Esophagus muscularis mucosa (tissue), 4 donors: ENCODE measurements at regions not wholly inside any gene's neighbourhood (a gene's known extent, or its start where the extent isn't known, plus 50 kb on each side); places are given as distances from the start of the nearest gene placed in this dataset.

Experiments
- DNase-seq: peaks from one replicate; pipeline ENCODE4 v3.0.0-alpha.2; 2017; ENCODE audit errors: extremely low spot score
- H3K27ac ChIP-seq, 4 donors: fragments of 200-600 bp; sonication (generic); replicated peaks in 1 of 4; 1 replicate in 3 of 4; 2 replicates in 1 of 4; pipeline ENCODE4 v1.5.1; 2016 to 2019; ENCODE audit warnings: mild to moderate bottlenecking in 1 of 4
- H3K27me3 ChIP-seq, 4 donors: fragments of 200-600 bp; sonication (generic); one replicate each; pipeline versions ENCODE4 v1.5.1 to v1.6.0; 2016 to 2019
- H3K36me3 ChIP-seq, 4 donors: fragments of 200-600 bp; sonication (generic); one replicate each; pipeline ENCODE4 v1.5.1; 2016 to 2019
- H3K4me1 ChIP-seq, 4 donors: fragments of 200-600 bp; sonication (generic); one replicate each; pipeline ENCODE4 v1.5.1; 2016 to 2019
- H3K4me3 ChIP-seq, 4 donors: fragments of 200-600 bp; sonication (generic); 1 replicate in 2 of 4; 2 replicates in 2 of 4; pipeline ENCODE4 v1.5.1; 2016 to 2019; ENCODE audit warnings: mild to moderate bottlenecking in 4 of 4, moderate library complexity in 1 of 4
- H3K9me3 ChIP-seq, 4 donors: fragments of 200-600 bp; sonication (generic); 1 replicate in 3 of 4; 2 replicates in 1 of 4; pipeline ENCODE4 v1.5.1; 2016 to 2019
- CTCF ChIP-seq, 3 experiments: fragments of 200-600 bp in 2 of 3; fragments of 450-650 bp in 1 of 3; sonication (generic) in 2 of 3; IDR thresholded peaks; one replicate each; pipeline ENCODE4 v1.5.1; 2017 to 2019; ENCODE audit warnings: antibody characterized with exemption in 3 of 3, mild to moderate bottlenecking in 2 of 3, moderate library complexity in 1 of 3
- EP300 ChIP-seq: sonication (generic); formaldehyde crosslinking; IDR thresholded peaks from one replicate; pipeline ENCODE4 v1.6.1; 2017; ENCODE audit warnings: antibody characterized with exemption
- POLR2A ChIP-seq: fragments of 450-650 bp; IDR thresholded peaks from one replicate; pipeline ENCODE4 v1.6.1; 2017; ENCODE audit warnings: antibody characterized with exemption, moderate library complexity, mild to moderate bottlenecking, low read depth
- POLR2AphosphoS5 ChIP-seq, 2 donors: sonication (generic); formaldehyde crosslinking; IDR thresholded peaks; one replicate each; pipeline ENCODE4 v1.6.1; 2017; ENCODE audit warnings: antibody characterized with exemption in 2 of 2
- WGBS: methylation state at CpG from one replicate; pipeline ENCODE4 v1.1.5; 2018; 5-methylcytosine and 5-hydroxymethylcytosine counted together
- intact Hi-C: fragments of 100-400 bp; cut with DNase I; formaldehyde crosslinking; loops from one replicate; pipeline ENCODE4 v1.15.1; 2023

DNA sequence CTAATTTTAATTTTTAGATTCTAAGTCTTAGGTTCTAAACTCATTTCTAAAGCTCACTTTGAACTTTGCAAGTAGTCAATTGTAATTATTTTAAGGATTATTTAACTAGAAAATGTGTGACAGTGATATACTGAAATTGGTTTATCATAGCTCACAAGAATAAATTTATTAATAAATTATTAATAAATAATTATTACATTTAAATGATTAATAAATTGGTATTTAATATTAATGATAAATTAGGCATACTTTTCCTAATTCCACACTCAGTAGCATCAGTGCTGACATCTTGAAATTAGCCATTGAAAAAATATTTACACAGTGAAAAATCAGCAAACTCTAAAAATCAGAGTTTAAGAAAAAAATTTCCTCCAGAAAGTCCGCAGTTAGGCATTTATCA is 433.7 kb downstream of the FIGN start:
- Histone ChIP-seq H3K27ac (no peak overlapping the region), H3K9me3 (peaks cover 0 to 6% (median 0%) of the 10 kb centered on the region in 4 donors), H3K36me3 (no peaks in the 10 kb centered on the region), H3K4me3 (no peak overlapping the region), H3K4me1 (no peaks in the 10 kb centered on the region), H3K27me3 (no peaks in the 10 kb centered on the region)
- intact Hi-C loops = no loop called here
- WGBS = 88% methylated on average over 1 of the region's 1 CpG
- TF ChIP-seq CTCF (IDR thresholded peaks at IDR 0.05) = no peak
- TF ChIP-seq EP300 = no peak
- TF ChIP-seq POLR2AphosphoS5 (IDR thresholded peaks at IDR 0.05) = no peak
- no peak for TF ChIP-seq POLR2A
- DNase-seq = no peak

- Histone ChIP-seq H3K4me1 (no peaks in the 10 kb centered on the region), H3K4me3 (no peak overlapping the region), H3K36me3 (no peaks in the 10 kb centered on the region), H3K27me3 (no peaks in the 10 kb centered on the region), H3K27ac (no peak overlapping the region), H3K9me3 (no peaks in the 10 kb centered on the region)
- WGBS = 86% methylated on average over 6 of the region's 6 CpGs
- intact Hi-C loops = no loop called here
- TF ChIP-seq CTCF (IDR thresholded peaks at IDR 0.05) (no peak), POLR2A (no peak), EP300 (no peak), POLR2AphosphoS5 (IDR thresholded peaks at IDR 0.05) (no peak)
- no peak for DNase-seq
These were observed 444.0 kb downstream of the FIGN start for GRCh38 chr2:163291790-163292189.

GRCh38 chr2:163281717-163282116 is 443.1 kb upstream of the KCNH7 start:
- DNase-seq = no peak
- Histone ChIP-seq H3K27ac (no peak overlapping the region), H3K4me1 (no peaks in the 10 kb centered on the region), H3K36me3 (no peaks in the 10 kb centered on the region), H3K9me3 (peaks cover 0 to 8% (median 2%) of the 10 kb centered on the region in 4 donors), H3K4me3 (no peak overlapping the region), H3K27me3 (no peaks in the 10 kb centered on the region)
- WGBS = 76% methylated on average over 2 of the region's 2 CpGs
- intact Hi-C loops = no loop called here
- TF ChIP-seq CTCF (IDR thresholded peaks at IDR 0.05) (no peak), EP300 (no peak), POLR2AphosphoS5 (IDR thresholded peaks at IDR 0.05) (no peak)

GRCh38 chr2:163269374-163270021 is 430.9 kb upstream of the KCNH7 start:
- intact Hi-C loops = no loop called here
- WGBS = 96% methylated on average over 9 of the region's 9 CpGs
- Histone ChIP-seq H3K9me3 (peaks cover 0 to 19% (median 4%) of the 10 kb centered on the region in 4 donors), H3K27me3 (no peaks in the 10 kb centered on the region), H3K27ac (no peak overlapping the region), H3K4me3 (no peak overlapping the region), H3K36me3 (no peaks in the 10 kb centered on the region), H3K4me1 (no peaks in the 10 kb centered on the region)
- TF ChIP-seq EP300 = no peak
- TF ChIP-seq POLR2A = no peak
- no peak for TF ChIP-seq CTCF (IDR thresholded peaks at IDR 0.05)
- no peak for TF ChIP-seq POLR2AphosphoS5 (IDR thresholded peaks at IDR 0.05)
- DNase-seq = no peak

DNA sequence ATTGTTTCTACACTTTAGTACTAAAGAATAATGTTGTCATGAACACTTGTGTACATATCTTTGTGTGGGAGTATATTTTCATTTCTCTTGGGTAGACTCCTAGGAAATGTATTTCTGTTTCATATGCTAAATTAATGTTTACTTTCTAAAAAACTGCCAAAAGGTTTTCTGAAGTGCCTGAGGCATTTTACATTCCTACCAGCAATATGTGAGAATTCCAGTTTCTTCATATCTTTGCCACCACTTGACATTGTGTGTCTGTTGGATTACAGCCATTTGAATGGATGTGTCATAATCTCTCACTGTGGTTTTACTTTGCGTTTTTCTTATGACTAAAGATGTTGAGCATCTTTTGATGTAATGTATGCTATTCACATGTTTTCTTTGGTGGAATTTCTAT is 428.2 kb upstream of the KCNH7 start:
- Histone ChIP-seq H3K27me3 (no peaks in the 10 kb centered on the region), H3K27ac (no peak overlapping the region), H3K4me1 (no peaks in the 10 kb centered on the region), H3K9me3 (no peaks in the 10 kb centered on the region), H3K36me3 (no peaks in the 10 kb centered on the region), H3K4me3 (no peak overlapping the region)
- TF ChIP-seq CTCF (IDR thresholded peaks at IDR 0.05) (no peak), POLR2A (no peak), POLR2AphosphoS5 (IDR thresholded peaks at IDR 0.05) (no peak), EP300 (no peak)
- intact Hi-C loops = no loop called here
- no peak for DNase-seq
- WGBS = 42% methylated on average over 1 of the region's 1 CpG
